HUES48 (cell line): ENCODE measurements at regions not wholly inside any gene's neighbourhood (a gene's known extent, or its start where the extent isn't known, plus 50 kb on each side); places are given as distances from the start of the nearest gene placed in this dataset.
"Not testable (repeated sequence)": the region's sequence is repeated elsewhere in the genome, so short reads cannot be mapped to it uniquely, and the experiment has no call there.

ENCODE experiments used
- H3K27ac ChIP-seq: one replicate; pipeline ENCODE4 v1.7.0; 2013; ENCODE audit warnings: low read depth, low read length, inconsistent platforms
- H3K27me3 ChIP-seq: 2 replicates; pipeline ENCODE4 v1.6.1; 2013; ENCODE audit warnings: mild to moderate bottlenecking, low read length; ENCODE audit not compliant: control insufficient read depth, insufficient read depth
- H3K36me3 ChIP-seq: 2 replicates; pipeline ENCODE4 v1.6.1; 2013; ENCODE audit warnings: low read length; ENCODE audit not compliant: control insufficient read depth, insufficient read depth
- H3K4me1 ChIP-seq: 2 replicates; pipeline ENCODE4 v1.6.1; 2013; ENCODE audit warnings: mild to moderate bottlenecking, low read length; ENCODE audit not compliant: control insufficient read depth, insufficient read depth
- H3K4me3 ChIP-seq: 2 replicates; pipeline ENCODE4 v1.5.1; 2013; ENCODE audit warnings: mild to moderate bottlenecking, low read depth, low read length
- H3K9ac ChIP-seq: 2 replicates; pipeline ENCODE4 v1.6.1; 2013; ENCODE audit warnings: mild to moderate bottlenecking, low read depth, low read length, moderate library complexity
- H3K9me3 ChIP-seq: 2 replicates; pipeline ENCODE4 v1.6.1; 2013; ENCODE audit warnings: low read length; ENCODE audit not compliant: control insufficient read depth, insufficient read depth

GRCh38 chr4:15186806-15187205, 184.5 kb downstream of the CPEB2 start:
- Histone ChIP-seq H3K27me3 (no peaks in the 10 kb centered on the region), H3K9ac (no peak overlapping the region), H3K4me1 (no peaks in the 10 kb centered on the region; the same call in 1 of the 2 replicates), H3K27ac (no peak overlapping the region), H3K36me3 (no peaks in the 10 kb centered on the region), H3K4me3 (no peak overlapping the region), H3K9me3 (peaks cover 9% of the 10 kb centered on the region)

- Histone ChIP-seq H3K27ac (no peak overlapping the region), H3K9me3 (peaks cover 9% of the 10 kb centered on the region), H3K9ac (no peak overlapping the region), H3K36me3 (no peaks in the 10 kb centered on the region), H3K4me3 (no peak overlapping the region), H3K4me1 (no peaks in the 10 kb centered on the region; the same call in 1 of the 2 replicates), H3K27me3 (no peaks in the 10 kb centered on the region)
These were observed 186.6 kb downstream of the CPEB2 start for GRCh38 chr4:15188605-15189539.

GRCh38 chr4:15194520-15194919, 192.2 kb downstream of the CPEB2 start:
- no peaks in the 10 kb centered on the region for H3K9me3 ChIP-seq
- H3K27ac ChIP-seq: no peak overlapping the region
- H3K4me1 ChIP-seq: peaks cover 28% of the 10 kb centered on the region
- no peaks in the 10 kb centered on the region for H3K36me3 ChIP-seq
- no peak overlapping the region for H3K9ac ChIP-seq
- no peaks in the 10 kb centered on the region for H3K27me3 ChIP-seq
- H3K4me3 ChIP-seq: no peak overlapping the region

DNA sequence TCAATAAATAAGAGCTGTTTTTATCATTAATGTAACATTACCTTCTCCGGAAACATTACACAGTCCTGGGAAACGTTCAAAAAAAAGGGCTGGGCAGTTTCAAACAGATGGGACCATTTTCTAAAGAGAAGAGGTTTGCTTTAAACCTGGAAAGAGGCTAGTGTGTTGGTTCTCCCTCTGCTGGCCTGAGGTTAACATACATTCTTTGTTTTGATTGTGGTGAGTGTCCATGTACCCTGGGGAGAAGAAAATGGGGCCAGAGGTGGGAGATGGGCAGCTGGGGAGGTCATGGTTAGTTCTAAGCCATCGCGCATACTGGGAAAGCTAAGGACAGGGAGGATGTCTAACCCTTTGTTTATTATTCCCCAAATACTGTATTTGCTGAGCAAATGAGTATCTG, 194.7 kb downstream of the CPEB2 start:
- no peak overlapping the region for H3K4me3 ChIP-seq
- H3K27ac ChIP-seq: no peak overlapping the region
- no peaks in the 10 kb centered on the region for H3K9me3 ChIP-seq
- H3K9ac ChIP-seq: no peak overlapping the region
- no peaks in the 10 kb centered on the region for H3K36me3 ChIP-seq
- no peaks in the 10 kb centered on the region for H3K27me3 ChIP-seq
- peaks cover 30% of the 10 kb centered on the region for H3K4me1 ChIP-seq

DNA sequence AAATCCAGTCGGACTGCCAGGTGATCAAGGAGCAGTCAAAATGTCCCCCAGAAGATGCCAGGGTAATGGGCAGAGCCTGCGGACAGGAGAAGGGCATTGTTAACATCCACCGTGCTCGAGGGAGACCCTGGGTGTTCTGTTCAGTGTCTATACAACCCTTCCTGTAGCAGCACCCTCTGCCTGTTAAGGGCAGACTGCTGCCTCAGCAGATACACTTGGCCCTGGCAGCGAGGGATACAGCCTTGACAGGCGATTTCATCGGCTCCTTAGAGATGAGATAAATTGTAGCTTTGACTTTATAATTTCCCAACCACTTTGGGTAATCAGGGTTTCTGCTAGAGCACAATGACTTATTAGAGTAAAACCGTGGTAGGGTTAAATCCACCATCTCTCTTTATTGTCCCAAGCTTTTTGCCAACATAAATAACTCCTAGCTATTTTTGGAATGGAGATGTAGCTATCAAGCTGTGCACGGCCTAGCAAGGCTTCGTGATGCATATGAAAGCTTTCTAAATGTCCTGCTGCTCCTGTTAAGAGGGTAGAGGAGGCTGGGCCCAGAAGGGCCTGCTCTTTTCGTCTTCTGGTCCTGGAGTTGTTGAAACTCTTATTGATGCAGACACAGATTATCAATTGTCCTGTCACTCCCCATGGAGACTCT, 195.9 kb downstream of the CPEB2 start:
- peak overlapping the region; percentile 88 for H3K27ac ChIP-seq
- peak overlapping the region; percentile 34; the same call in 1 of the 2 replicates for H3K4me3 ChIP-seq
- H3K4me1 ChIP-seq: peaks cover 30% of the 10 kb centered on the region
- no peaks in the 10 kb centered on the region for H3K36me3 ChIP-seq
- H3K9me3 ChIP-seq: no peaks in the 10 kb centered on the region
- no peaks in the 10 kb centered on the region for H3K27me3 ChIP-seq
- H3K9ac ChIP-seq: no peak overlapping the region

GRCh38 chr4:15201782-15202181, 199.5 kb downstream of the CPEB2 start:
- no peaks in the 10 kb centered on the region for H3K36me3 ChIP-seq
- H3K4me1 ChIP-seq: peaks cover 28% of the 10 kb centered on the region
- no peak overlapping the region for H3K4me3 ChIP-seq
- no peak overlapping the region for H3K9ac ChIP-seq
- H3K9me3 ChIP-seq: peaks cover 4% of the 10 kb centered on the region
- H3K27ac ChIP-seq: no peak overlapping the region
- no peaks in the 10 kb centered on the region for H3K27me3 ChIP-seq

DNA sequence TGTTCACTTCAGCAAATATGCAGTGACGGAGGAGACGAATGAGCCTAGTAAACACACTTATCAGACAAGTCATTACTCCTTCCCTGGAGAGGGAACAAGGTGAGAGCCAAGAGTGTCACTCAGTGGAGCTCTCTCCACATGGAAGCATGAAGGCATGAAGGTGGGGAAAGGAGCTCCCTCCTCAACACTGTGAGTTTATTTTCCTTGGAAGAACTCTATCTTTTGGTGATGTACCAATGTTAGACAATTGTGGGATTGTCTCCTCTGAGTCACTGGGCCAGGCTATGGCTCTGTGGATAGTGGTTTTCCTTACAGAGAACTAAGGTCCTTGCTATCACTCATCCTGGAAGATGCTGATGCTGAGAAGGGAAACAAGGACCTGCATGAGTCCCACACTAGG, 200.2 kb downstream of the CPEB2 start:
- Histone ChIP-seq H3K36me3 (no peaks in the 10 kb centered on the region), H3K27ac (no peak overlapping the region), H3K4me3 (no peak overlapping the region), H3K9me3 (peaks cover 6% of the 10 kb centered on the region), H3K9ac (no peak overlapping the region), H3K27me3 (no peaks in the 10 kb centered on the region), H3K4me1 (peaks cover 22% of the 10 kb centered on the region)

GRCh38 chr4:15206526-15206925, 204.2 kb downstream of the CPEB2 start:
- H3K9me3 ChIP-seq, H3K9ac ChIP-seq, H3K36me3 ChIP-seq, H3K27ac ChIP-seq, H3K27me3 ChIP-seq, H3K4me1 ChIP-seq, H3K4me3 ChIP-seq: not testable (repeated sequence)

- Histone ChIP-seq H3K4me1 (peaks cover 17% of the 10 kb centered on the region), H3K9ac (no peak overlapping the region), H3K36me3 (no peaks in the 10 kb centered on the region)
These were observed 211.2 kb downstream of the CPEB2 start for GRCh38 chr4:15213302-15213970.

GRCh38 chr4:15215109-15215508, 212.7 kb upstream of the C1QTNF7 start:
- Histone ChIP-seq H3K27ac (no peak overlapping the region), H3K4me3 (no peak overlapping the region), H3K27me3 (no peaks in the 10 kb centered on the region), H3K36me3 (no peaks in the 10 kb centered on the region), H3K9me3 (no peaks in the 10 kb centered on the region), H3K9ac (no peak overlapping the region), H3K4me1 (peaks cover 24% of the 10 kb centered on the region)

More at GRCh38 chr4:15213302-15213970, 211.2 kb downstream of the CPEB2 start:
- Histone ChIP-seq H3K27ac (no peak overlapping the region), H3K9me3 (no peaks in the 10 kb centered on the region), H3K4me3 (no peak overlapping the region), H3K27me3 (no peaks in the 10 kb centered on the region)

DNA sequence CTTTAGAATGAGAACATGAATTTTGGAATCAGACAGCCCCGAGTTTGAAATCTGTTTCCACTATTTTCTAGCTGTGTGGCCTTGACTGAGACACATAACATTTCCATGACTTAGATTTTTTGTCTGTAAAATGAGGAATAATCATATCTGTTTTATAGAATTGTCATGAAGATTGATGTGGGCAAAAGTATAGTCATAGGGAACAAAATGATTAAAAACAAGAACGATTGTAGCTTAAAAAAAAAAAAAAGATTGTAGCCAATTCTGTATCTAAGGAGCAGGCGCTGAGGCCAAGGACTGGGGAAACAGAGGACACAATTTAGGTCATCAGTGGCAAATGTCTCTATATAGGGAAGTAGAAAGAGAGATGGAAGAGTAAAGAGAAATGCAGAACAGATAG, 201.6 kb upstream of the C1QTNF7 start:
- Histone ChIP-seq H3K9me3 (no peaks in the 10 kb centered on the region), H3K4me3 (no peak overlapping the region), H3K9ac (no peak overlapping the region), H3K27ac (no peak overlapping the region), H3K4me1 (no peaks in the 10 kb centered on the region), H3K36me3 (no peaks in the 10 kb centered on the region), H3K27me3 (no peaks in the 10 kb centered on the region)
